Thoracic aorta (tissue), 2 donors: ENCODE measurements at regions not wholly inside any gene's neighbourhood (a gene's known extent, or its start where the extent isn't known, plus 50 kb on each side); places are given as distances from the start of the nearest gene placed in this dataset.

Experiments
- ATAC-seq: fragments of 150-250 bp; one replicate; pipeline ENCODE4 v1.8.0; 2017; ENCODE audit warnings: low read depth; ENCODE audit not compliant: insufficient number of reproducible peaks, low FRiP score
- DNase-seq: peaks from one replicate; pipeline ENCODE4 v3.0.0-alpha.2; 2020; ENCODE audit warnings: low spot score
- H3K27ac ChIP-seq, 2 donors: fragments of 200-600 bp; sonication (generic); 1 replicate in 1 of 2; 2 replicates in 1 of 2; pipeline ENCODE4 v1.5.1; 2016; ENCODE audit warnings: mild to moderate bottlenecking in 2 of 2, moderate library complexity in 2 of 2
- H3K27me3 ChIP-seq: fragments of 200-600 bp; sonication (generic); replicated peaks from 2 replicates; pipeline ENCODE4 v1.6.0; 2016; ENCODE audit warnings: mild to moderate bottlenecking; ENCODE audit not compliant: insufficient read depth
- H3K36me3 ChIP-seq: fragments of 200-600 bp; sonication (generic); one replicate; pipeline ENCODE4 v1.5.1; 2016
- H3K4me1 ChIP-seq, 2 donors: fragments of 200-600 bp; sonication (generic); 1 replicate in 1 of 2; 2 replicates in 1 of 2; pipeline versions ENCODE4 v1.5.1 to v1.6.0; 2016; ENCODE audit warnings: low read depth in 2 of 2, mild to moderate bottlenecking in 1 of 2; ENCODE audit not compliant: control insufficient read depth in 1 of 2
- H3K4me3 ChIP-seq: fragments of 200-600 bp; sonication (generic); 2 replicates; pipeline ENCODE4 v1.5.1; 2016; ENCODE audit warnings: mild to moderate bottlenecking
- H3K9me3 ChIP-seq: fragments of 200-600 bp; sonication (generic); 2 replicates; pipeline ENCODE4 v1.5.1; 2016
- CTCF ChIP-seq: fragments of 200-600 bp; sonication (generic); IDR thresholded peaks from one replicate; pipeline ENCODE4 v1.5.1; 2019; ENCODE audit warnings: antibody characterized with exemption

GRCh38 chr18:73835656-73836364, 311.8 kb downstream of the FBXO15 start:
- Histone ChIP-seq H3K4me1 (no peaks in the 10 kb centered on the region), H3K4me3 (no peak overlapping the region), H3K9me3 (no peaks in the 10 kb centered on the region), H3K27ac (no peak overlapping the region), H3K27me3 (no peaks in the 10 kb centered on the region), H3K36me3 (no peaks in the 10 kb centered on the region)
- TF ChIP-seq CTCF: no peak
- DNase-seq: no peak
- no peak for ATAC-seq

DNA sequence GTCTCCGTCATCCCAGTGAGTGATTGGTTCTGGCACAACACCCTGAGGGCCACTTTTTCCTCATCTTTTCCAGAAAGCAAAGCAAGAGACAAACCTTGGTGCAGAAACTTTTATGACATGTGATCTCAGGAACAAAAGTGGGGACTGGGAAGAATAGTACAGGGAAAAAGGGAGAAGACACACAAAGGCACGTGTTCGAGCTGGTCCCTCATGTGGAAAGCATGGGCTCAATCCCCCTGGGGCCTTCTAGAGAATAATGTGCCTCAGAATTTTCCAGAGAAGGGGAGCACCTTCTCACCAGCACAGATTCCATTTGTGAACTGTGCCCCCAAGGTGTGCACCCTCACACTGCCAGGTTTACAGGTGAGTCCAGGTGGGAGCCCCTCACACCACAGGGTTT, 312.6 kb downstream of the FBXO15 start:
- Histone ChIP-seq H3K4me3 (no peak overlapping the region), H3K27me3 (no peaks in the 10 kb centered on the region), H3K36me3 (no peaks in the 10 kb centered on the region), H3K9me3 (no peaks in the 10 kb centered on the region), H3K4me1 (no peaks in the 10 kb centered on the region), H3K27ac (no peak overlapping the region)
- TF ChIP-seq CTCF: no peak
- DNase-seq (no peak), ATAC-seq (no peak)

DNA sequence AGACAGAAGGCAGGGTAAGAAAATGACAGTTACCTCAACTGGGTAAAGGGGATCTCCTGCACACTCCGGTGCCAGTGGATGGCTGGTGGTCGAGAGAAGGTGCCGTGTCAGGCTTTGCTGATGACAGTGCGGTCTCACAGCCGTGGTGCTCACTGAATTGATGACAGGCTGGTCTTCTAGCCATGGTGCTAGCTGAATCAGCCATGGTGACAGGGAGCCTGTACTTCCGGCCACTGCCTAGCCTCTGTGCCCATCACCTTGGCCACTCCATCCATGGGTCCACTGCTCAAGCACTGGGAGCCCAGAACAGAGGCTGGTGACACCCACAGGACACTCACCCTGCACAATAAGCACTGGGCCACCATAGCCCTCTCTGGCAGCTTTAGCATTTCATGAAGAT, 315.9 kb downstream of the FBXO15 start:
- TF ChIP-seq CTCF: no peak
- no peaks in the 10 kb centered on the region for H3K27me3 ChIP-seq
- no peak for ATAC-seq
- DNase-seq: no peak
- H3K4me1 ChIP-seq: no peaks in the 10 kb centered on the region
- no peaks in the 10 kb centered on the region for H3K36me3 ChIP-seq
- no peak overlapping the region for H3K27ac ChIP-seq
- H3K9me3 ChIP-seq: no peaks in the 10 kb centered on the region
- H3K4me3 ChIP-seq: no peak overlapping the region

DNA sequence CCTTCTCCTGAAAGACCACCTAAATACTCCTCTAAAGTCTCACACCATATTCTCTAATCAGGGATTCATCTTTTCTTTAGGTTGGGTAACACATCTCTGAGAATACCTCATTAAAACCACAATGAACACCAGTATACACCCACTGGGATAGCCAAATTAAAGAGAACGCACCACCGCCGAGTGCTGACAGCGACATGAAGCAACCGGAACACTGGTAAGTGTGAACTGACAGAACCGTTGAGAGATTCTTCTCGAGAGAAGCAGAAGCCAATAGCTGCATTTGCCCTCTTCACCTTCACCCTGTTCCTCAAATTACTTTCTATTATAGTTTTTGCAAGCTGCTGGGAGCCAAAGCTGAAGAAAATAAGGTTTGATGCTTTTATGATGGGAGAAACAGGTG, 318.5 kb downstream of the FBXO15 start:
- H3K9me3 ChIP-seq: no peaks in the 10 kb centered on the region
- DNase-seq: no peak
- no peaks in the 10 kb centered on the region for H3K4me1 ChIP-seq
- TF ChIP-seq CTCF: no peak
- no peak overlapping the region for H3K4me3 ChIP-seq
- ATAC-seq: no peak
- H3K36me3 ChIP-seq: no peaks in the 10 kb centered on the region
- H3K27me3 ChIP-seq: no peaks in the 10 kb centered on the region
- no peak overlapping the region for H3K27ac ChIP-seq

DNA sequence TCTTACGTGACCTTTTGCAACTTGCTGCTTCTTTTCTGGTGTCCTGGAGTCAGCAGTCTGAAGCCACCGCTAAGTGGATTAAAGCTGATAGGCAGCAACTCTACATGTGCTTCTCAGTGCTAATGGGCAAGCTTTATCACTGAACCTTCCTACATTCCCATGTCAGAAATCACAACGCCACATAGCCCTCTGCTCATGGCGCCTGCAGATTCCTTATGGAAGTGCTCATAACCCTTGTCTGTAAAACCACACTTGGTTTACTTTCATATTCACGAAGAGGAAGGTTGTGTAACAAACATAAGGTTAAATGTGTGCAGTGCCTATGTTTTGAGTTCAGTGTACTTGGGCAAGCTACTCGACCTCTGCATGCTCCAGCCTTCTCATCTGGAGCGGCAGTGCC, 319.8 kb downstream of the FBXO15 start:
- H3K36me3 ChIP-seq: no peaks in the 10 kb centered on the region
- no peaks in the 10 kb centered on the region for H3K9me3 ChIP-seq
- ATAC-seq: no peak
- no peaks in the 10 kb centered on the region for H3K4me1 ChIP-seq
- no peak for DNase-seq
- no peak overlapping the region for H3K4me3 ChIP-seq
- no peak overlapping the region for H3K27ac ChIP-seq
- H3K27me3 ChIP-seq: no peaks in the 10 kb centered on the region
- TF ChIP-seq CTCF: no peak
